IMR-90 (cell line): ENCODE measurements at regions not wholly inside any gene's neighbourhood (a gene's known extent, or its start where the extent isn't known, plus 50 kb on each side); places are given as distances from the start of the nearest gene placed in this dataset.

Experiments used
- ATAC-seq: fragments of 200-7000 bp; cut with Tn5 transposase; 2 replicates; pipeline ENCODE4 v1.9.1; 2020; ENCODE audit warnings: low read depth, mild to moderate bottlenecking, moderate library complexity
- BruUV-seq: library from RNA; stranded (reverse); fragments of 400-500 nt; replicated peaks from 2 replicates; lab custom pipeline; 2021; lab: Mats Ljungman, UMichigan
- CTCF ChIA-PET: fragments of 300-600 bp; formaldehyde crosslinking; extraction: SDS; loops from one replicate; lab custom pipeline; 2021; ENCODE audit warnings: antibody characterized with exemption; lab: Yijun Ruan, JAX
- POLR2A ChIA-PET: fragments of 300-600 bp; sonication (Branson Sonifier 250); formaldehyde crosslinking; loops from one replicate; lab custom pipeline; 2022; ENCODE audit warnings: antibody characterized with exemption; ENCODE audit not compliant: unreplicated experiment; lab: Charles Lee
- DNase-seq: peaks from one replicate; pipeline ENCODE4 v3.0.0; 2013
- H2AFZ ChIP-seq: replicated peaks from 2 replicates; pipeline ENCODE3; 2013; ENCODE audit warnings: low read length, mild to moderate bottlenecking; ENCODE audit not compliant: poor library complexity
- H2AK5ac ChIP-seq: 2 replicates; pipeline ENCODE4 v1.6.1; 2013; ENCODE audit warnings: low read depth, low read length, inconsistent platforms
- H2AK9ac ChIP-seq: replicated peaks from 2 replicates; pipeline ENCODE3; 2013; ENCODE audit warnings: mild to moderate bottlenecking, low read depth, low read length, moderate library complexity; ENCODE audit not compliant: poor library complexity
- H2BK120ac ChIP-seq: 2 replicates; pipeline ENCODE4 v1.6.1; 2013; ENCODE audit warnings: low read depth, low read length, inconsistent platforms
- H2BK15ac ChIP-seq: 3 replicates; pipeline ENCODE4 v1.6.1; 2013; ENCODE audit warnings: low read depth, low read length, inconsistent platforms
- H2BK20ac ChIP-seq: 2 replicates; pipeline ENCODE4 v1.6.1; 2013; ENCODE audit warnings: low read depth, mild to moderate bottlenecking, inconsistent platforms, low read length, moderate library complexity
- H2BK5ac ChIP-seq: 2 replicates; pipeline ENCODE4 v1.6.1; 2013; ENCODE audit warnings: mild to moderate bottlenecking, low read depth, low read length, inconsistent platforms; ENCODE audit not compliant: poor library complexity, severe bottlenecking
- H3K14ac ChIP-seq: replicated peaks from 2 replicates; pipeline ENCODE4 v1.6.1; 2013; ENCODE audit warnings: low read depth, low read length, inconsistent platforms
- H3K18ac ChIP-seq: 2 replicates; pipeline ENCODE4 v1.6.1; 2013; ENCODE audit warnings: low read depth, low read length, control low read depth
- H3K23ac ChIP-seq: 2 replicates; pipeline ENCODE4 v1.6.1; 2013; ENCODE audit warnings: low read depth, low read length, inconsistent platforms
- H3K27ac ChIP-seq: 2 replicates; pipeline ENCODE4 v1.5.1; 2013; ENCODE audit warnings: mild to moderate bottlenecking, control low read depth, low read length; ENCODE audit not compliant: insufficient read depth
- H3K27me3 ChIP-seq: 2 replicates; pipeline ENCODE4 v1.6.1; 2013; ENCODE audit warnings: low read length; ENCODE audit not compliant: control insufficient read depth, insufficient read depth
- H3K36me3 ChIP-seq: 2 replicates; pipeline ENCODE4 v1.6.1; 2013; ENCODE audit warnings: low read length, mixed read lengths; ENCODE audit not compliant: control insufficient read depth, insufficient read depth
- H3K4ac ChIP-seq: 2 replicates; pipeline ENCODE4 v1.6.1; 2013; ENCODE audit warnings: low read depth, low read length, inconsistent platforms
- H3K4me1 ChIP-seq: 2 replicates; pipeline ENCODE4 v1.6.1; 2013; ENCODE audit warnings: low read length, mixed read lengths; ENCODE audit not compliant: control insufficient read depth, insufficient read depth
- H3K4me2 ChIP-seq: 2 replicates; pipeline ENCODE4 v1.6.1; 2013; ENCODE audit warnings: low read depth, mild to moderate bottlenecking, control low read depth, low read length, moderate library complexity
- H3K4me3 ChIP-seq: 2 replicates; pipeline ENCODE4 v1.5.1; 2013; ENCODE audit warnings: low read depth, mild to moderate bottlenecking, control low read depth, low read length, moderate library complexity; ENCODE audit not compliant: insufficient read depth
- H3K56ac ChIP-seq: 2 replicates; pipeline ENCODE4 v1.6.1; 2013; ENCODE audit warnings: low read length, inconsistent platforms; ENCODE audit not compliant: insufficient read depth; ENCODE audit errors: extremely low read depth
- H3K79me1 ChIP-seq, 2 experiments: 2 replicates each; pipeline ENCODE4 v1.6.1; 2013; ENCODE audit warnings: low read length in 2 of 2, inconsistent platforms in 1 of 2, low read depth in 1 of 2
- H3K9ac ChIP-seq: 2 replicates; pipeline ENCODE4 v1.6.1; 2013; ENCODE audit warnings: low read depth, low read length, control low read depth
- H3K9me1 ChIP-seq: 2 replicates; pipeline ENCODE4 v1.6.1; 2013; ENCODE audit warnings: low read length, inconsistent platforms; ENCODE audit not compliant: insufficient read depth
- H3K9me3 ChIP-seq: 2 replicates; pipeline ENCODE4 v1.6.1; 2013; ENCODE audit warnings: low read length; ENCODE audit not compliant: control insufficient read depth, insufficient read depth
- H4K20me1 ChIP-seq: 2 replicates; pipeline ENCODE4 v1.6.1; 2013; ENCODE audit warnings: low read length, inconsistent platforms; ENCODE audit not compliant: insufficient read depth
- H4K5ac ChIP-seq: 2 replicates; pipeline ENCODE4 v1.6.1; 2013; ENCODE audit warnings: mild to moderate bottlenecking, low read depth, low read length, control low read depth
- H4K8ac ChIP-seq, 2 experiments: 2 replicates each; pipeline ENCODE4 v1.6.1; 2013; ENCODE audit warnings: low read depth in 2 of 2, low read length in 2 of 2, control low read depth in 1 of 2, inconsistent platforms in 1 of 2
- H4K91ac ChIP-seq: 2 replicates; pipeline ENCODE4 v1.6.1; 2013; ENCODE audit warnings: low read depth, low read length, inconsistent platforms; ENCODE audit not compliant: insufficient read depth
- RAD21 ChIP-seq: IDR thresholded peaks from 2 replicates; pipeline ENCODE4 v1.6.1; 2012; ENCODE audit warnings: low read length, improper control_type of control experiment
- SMC3 ChIP-seq: fragments of 150-350 bp; IDR thresholded peaks from 2 replicates; pipeline ENCODE4 v1.6.1; 2016; ENCODE audit warnings: low read depth, mild to moderate bottlenecking, antibody characterized with exemption, low read length, moderate library complexity
- WGBS, 2 experiments: methylation state at CpG; one replicate each; pipeline versions ENCODE4 v1.1.5 to v1.1.7; 2013; ENCODE audit warnings: missing lambda C conversion rate in 2 of 2; ENCODE audit not compliant: insufficient read length in 1 of 2; ENCODE audit errors: extremely low coverage in 2 of 2; 5-methylcytosine and 5-hydroxymethylcytosine counted together
- dilution Hi-C: fragments of 300-500 bp; cut with HindIII; formaldehyde crosslinking; loops from one replicate; pipeline ENCODE4 v1.14.3; 2018; ENCODE audit warnings: low sequenced_read_pairs; ENCODE audit not compliant: unreplicated experiment
- in situ Hi-C: fragments of 300-500 bp; cut with MboI; formaldehyde crosslinking; loops from 3 replicates; pipeline ENCODE4 v1.14.3; 2019; ENCODE audit warnings: low sequenced_read_pairs, inconsistent platforms, mixed read lengths
- intact Hi-C: fragments of 100-400 bp; cut with micrococcal nuclease; formaldehyde crosslinking; loops from 2 replicates; pipeline ENCODE4 v1.10.0; 2022

GRCh38 chr6:33897189-33897780, 93.5 kb upstream of the MLN start:
- no TSS peak for BruUV-seq
- H3K56ac ChIP-seq, result no peak overlapping the region
- H4K5ac ChIP-seq, result no peak overlapping the region
- no peaks in the 10 kb centered on the region for H3K9me3 ChIP-seq
- H3K9me1 ChIP-seq, result no peaks in the 10 kb centered on the region
- H3K23ac ChIP-seq, result no peak overlapping the region
- dilution Hi-C loops (no loop called here), intact Hi-C loops (no loop called here), in situ Hi-C loops (no loop called here)
- H2AFZ ChIP-seq, result no peak overlapping the region
- no peak overlapping the region for H3K4ac ChIP-seq
- WGBS, 2 experiments, result no CpG with 5 or more reads among the region's 2 CpGs
- H3K9ac ChIP-seq, result no peak overlapping the region
- H3K27me3 ChIP-seq, result peaks cover 59% of the 10 kb centered on the region
- CTCF ChIA-PET, result no interaction called here
- H2AK5ac ChIP-seq, result no peak overlapping the region
- no peak overlapping the region for H3K18ac ChIP-seq
- H2BK5ac ChIP-seq, result no peak overlapping the region
- no peak overlapping the region for H2BK15ac ChIP-seq
- H4K8ac ChIP-seq, result no peak overlapping the region
- ATAC-seq (no peak), DNase-seq (no peak)
- H3K14ac ChIP-seq, result no peak overlapping the region
- no peak overlapping the region for H2BK20ac ChIP-seq
- POLR2A ChIA-PET, result interaction anchor here (0.7 kb wide), 1 partner anchor 1447 kb away, joined by 4 read pairs; no protein-coding TSS in a partner anchor
- peaks cover 3% of the 10 kb centered on the region; the same call in 1 of the 2 replicates for H3K4me1 ChIP-seq
- no peaks in the 10 kb centered on the region for H3K36me3 ChIP-seq
- no peaks in the 10 kb centered on the region for H4K20me1 ChIP-seq
- no peak overlapping the region for H3K27ac ChIP-seq
- no peak overlapping the region for H2BK120ac ChIP-seq
- H2AK9ac ChIP-seq, result no peak overlapping the region
- no peaks in the 10 kb centered on the region for H3K79me1 ChIP-seq
- no peak overlapping the region for H3K4me3 ChIP-seq
- H4K91ac ChIP-seq, result no peak overlapping the region
- no peak overlapping the region for H3K4me2 ChIP-seq
- no peak for TF ChIP-seq SMC3
- TF ChIP-seq RAD21, result no peak
